GM21390 (cell line): ENCODE measurements at regions not wholly inside any gene's neighbourhood (a gene's known extent, or its start where the extent isn't known, plus 50 kb on each side); places are given as distances from the start of the nearest gene placed in this dataset.

Experiments used
- ATAC-seq: cut with Tn5 transposase; IDR thresholded peaks from one replicate; pipeline ENCODE4 v1.9.1; 2021; ENCODE audit not compliant: unreplicated experiment

DNA sequence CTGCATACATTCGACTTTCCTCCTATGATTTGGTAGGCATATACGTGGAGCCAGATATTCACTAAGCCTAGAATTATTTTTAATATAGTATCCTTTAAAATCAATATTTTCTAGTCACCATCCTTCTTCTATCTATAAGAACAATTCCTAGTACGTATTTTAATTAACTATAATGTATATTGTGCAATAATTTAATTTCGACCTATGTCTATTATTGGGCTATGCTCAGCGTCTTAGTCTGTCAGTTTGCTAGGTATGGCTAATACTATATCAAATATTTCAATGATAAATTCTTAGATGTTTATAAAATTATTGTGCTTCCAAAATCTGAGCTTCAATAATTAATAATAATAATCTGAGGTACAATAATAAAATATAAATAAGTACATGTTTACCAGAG, 705.3 kb downstream of the PRELID2 start:
- ATAC-seq = no peak

- ATAC-seq = no peak
Observed at GRCh38 chr5:145124806-145125205, 710.3 kb downstream of the PRELID2 start.

- ATAC-seq = no peak
Observed at GRCh38 chr5:145118611-145119010, 716.5 kb downstream of the PRELID2 start.

DNA sequence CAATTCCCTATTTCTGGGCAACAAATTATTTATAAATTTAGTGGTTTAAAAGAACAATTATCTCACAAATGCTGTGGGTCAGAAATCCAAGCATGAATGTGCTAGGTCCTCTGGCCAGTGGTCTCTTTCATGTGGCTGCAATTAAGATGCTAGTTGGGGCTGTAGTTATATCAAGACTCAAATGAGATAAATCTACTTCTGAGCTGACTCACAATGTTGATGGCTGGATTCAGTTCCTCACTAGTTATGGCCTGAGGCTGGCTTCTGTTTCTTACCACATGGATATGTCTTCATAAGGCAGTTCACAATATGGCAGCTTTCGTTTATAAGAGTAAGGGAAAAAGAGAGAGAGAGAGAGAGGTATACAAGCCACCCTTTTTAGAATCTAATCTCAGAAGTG, 717.0 kb downstream of the PRELID2 start:
- no peak for ATAC-seq

- ATAC-seq = no peak
Observed at GRCh38 chr5:145117285-145117684, 717.9 kb downstream of the PRELID2 start.

DNA sequence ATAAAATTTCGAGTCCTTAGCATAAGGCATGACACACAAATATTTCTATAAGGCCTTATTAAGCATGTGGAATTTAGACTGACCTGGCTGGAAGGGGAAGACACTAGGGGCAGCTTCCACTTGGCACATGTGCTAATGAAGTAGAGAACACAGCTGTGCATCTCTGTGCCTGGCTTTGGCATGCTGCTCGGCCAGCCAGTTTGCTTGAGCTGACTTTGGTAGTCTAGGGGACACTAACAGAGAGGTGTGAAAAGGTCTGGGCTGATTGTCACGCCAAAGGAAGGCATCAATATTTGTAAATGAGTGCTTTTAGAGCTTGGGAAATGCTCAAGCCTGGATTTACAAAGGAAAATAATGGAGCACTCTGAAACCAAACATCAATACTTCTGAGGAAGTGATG, 723.7 kb downstream of the PRELID2 start:
- no peak for ATAC-seq

DNA sequence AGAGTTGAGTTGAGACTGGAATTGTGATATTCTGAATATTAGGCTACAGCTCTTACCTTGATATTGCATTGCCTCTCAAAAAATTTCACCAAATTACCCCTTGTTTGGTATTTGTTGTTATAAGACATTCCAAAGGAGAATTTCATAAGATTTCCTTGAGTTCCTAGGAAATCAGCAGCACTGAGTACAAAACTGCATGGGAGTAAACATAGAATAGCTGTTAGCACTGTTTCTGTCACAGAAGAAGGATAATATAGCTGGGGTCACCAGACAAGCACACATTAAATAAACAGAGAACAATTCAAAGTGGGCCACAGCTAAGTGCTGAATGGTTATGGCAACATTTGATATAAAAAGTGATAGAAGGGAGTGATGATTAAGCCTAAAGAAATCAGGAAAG, 724.3 kb downstream of the PRELID2 start:
- ATAC-seq = no peak

DNA sequence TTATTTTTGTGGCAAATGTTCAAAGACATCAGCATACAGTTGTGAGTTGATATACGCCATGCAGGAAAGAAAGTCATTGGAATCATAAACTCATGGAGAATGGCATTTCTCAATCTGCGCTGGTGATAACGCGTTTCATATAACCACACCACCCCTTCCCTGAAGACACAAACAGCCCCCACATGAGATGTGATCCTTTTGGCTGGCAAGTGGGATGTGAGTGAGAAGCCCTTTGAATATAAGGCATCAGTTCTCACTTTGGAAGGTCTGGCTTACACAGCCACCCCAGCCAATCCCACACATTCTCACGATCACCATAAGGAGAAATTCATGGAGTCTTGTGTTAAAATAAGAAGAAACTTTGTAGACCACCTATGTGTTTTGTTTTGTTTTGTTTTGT, 725.0 kb downstream of the PRELID2 start:
- no peak for ATAC-seq

DNA sequence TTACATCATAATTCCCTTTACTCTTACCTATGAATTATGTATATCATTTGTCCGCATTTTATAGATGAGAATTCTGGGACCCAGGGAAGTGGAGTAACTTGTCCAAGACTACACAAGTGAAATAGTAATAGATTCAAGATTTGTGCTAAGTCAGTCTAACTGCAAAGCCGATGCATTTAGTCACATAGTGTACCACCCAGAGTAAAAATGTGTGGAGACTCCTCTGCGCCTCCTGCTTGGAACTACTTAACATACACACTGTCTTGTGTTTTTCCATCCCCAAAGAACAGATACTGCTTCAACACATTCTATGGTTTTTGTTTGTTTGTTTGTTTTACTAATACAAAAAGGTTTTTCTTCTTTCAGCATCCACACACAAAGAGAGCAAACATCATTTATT, 729.8 kb downstream of the PRELID2 start:
- no peak for ATAC-seq

DNA sequence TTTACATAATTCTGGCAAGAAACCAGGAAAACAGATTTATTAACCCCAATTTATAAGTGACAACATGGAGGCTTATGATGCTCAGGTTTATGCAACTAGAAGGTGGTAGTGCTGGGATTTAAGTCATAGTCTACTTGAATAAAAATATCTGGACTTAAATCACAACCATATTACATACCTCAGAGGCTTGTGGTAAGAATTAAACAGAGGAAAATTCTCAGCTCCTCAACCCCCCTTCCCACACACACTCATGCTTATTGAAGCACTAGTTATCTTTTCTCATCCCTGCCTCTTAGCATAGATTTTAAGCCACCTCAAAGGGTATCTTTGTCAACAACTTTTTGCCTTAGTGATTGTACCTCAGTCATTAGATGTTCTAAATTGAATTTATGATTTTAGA, 731.0 kb downstream of the PRELID2 start:
- ATAC-seq = no peak

DNA sequence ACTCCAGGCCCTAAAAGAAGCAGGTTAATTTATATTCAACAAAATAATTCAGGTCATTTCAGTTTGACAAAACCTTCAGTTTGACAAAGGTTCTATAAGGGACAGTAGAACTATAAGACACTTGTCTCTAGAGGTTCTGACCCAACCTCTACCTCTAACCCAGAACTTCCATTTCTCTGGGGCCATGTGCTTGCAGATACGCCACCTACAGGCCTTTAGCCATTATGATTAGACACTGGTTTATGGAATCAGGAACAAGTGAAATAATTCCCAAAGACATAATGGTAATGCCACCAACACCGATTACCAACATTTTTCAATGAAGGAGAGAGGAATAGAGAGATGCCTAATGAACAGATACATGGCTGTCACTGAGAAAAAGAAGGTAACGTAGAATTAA, 733.9 kb downstream of the PRELID2 start:
- ATAC-seq = no peak

DNA sequence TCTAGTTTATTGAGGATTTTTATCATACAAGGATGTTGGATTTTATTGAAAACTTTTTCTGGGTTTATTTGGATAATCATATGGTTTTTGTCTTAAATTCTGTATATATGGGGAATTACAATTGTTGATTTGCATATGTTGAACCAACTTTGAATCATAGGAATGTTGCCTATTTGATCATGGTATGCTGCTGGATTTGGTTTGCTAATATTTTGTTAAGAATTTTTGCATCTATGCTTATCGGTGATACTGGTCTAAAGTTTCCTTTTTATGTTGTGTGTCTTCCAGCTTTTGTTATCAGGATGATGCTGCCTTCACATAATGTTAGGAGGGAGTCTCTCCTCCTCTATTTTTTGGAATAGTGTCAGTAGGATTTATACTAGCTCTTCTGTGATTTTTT, 745.0 kb downstream of the PRELID2 start:
- ATAC-seq = no peak

DNA sequence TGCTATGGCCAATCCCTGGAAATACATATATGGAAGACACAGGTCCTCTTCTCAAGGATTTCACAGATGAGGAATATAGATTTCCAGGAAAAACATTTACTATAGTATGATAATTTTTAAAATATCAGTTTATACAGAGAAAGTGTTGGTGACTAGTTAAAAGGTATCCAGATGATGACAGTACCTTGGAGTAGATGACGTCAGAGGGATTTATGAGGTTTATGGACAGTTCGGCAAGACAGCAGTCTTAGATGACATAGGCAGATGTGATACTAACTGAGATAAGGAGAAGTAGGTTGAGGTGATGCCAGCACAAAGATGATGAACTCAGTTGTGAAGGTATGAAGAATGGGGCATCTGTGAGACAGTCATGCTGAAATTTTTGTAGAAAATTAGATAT, 750.3 kb downstream of the PRELID2 start:
- no peak for ATAC-seq

DNA sequence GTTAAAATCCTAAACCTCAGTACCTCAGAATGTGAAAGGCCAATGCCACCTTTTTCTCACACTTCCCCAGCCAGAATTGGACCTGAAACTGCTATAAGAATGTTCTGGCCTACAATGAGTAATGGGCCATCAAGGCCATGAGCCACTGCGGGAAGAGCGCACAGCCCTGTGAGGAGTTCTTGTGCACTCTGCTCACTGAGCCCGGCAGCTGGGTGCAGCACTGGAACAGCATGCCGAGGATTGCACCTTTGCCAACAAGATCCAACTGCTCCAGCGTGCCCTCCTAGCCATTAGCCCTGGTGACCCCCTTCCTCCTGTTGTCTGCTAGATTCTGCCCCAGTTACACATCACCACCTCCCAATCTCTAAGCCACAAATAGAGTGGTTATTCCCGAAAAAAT, 758.1 kb downstream of the PRELID2 start:
- ATAC-seq = no peak

- no peak for ATAC-seq
Observed at GRCh38 chr5:145076040-145076439, 759.1 kb downstream of the PRELID2 start.

- no peak for ATAC-seq
Observed at GRCh38 chr5:145072889-145073288, 762.3 kb downstream of the PRELID2 start.

- no peak for ATAC-seq
Observed at GRCh38 chr5:145068721-145069120, 766.4 kb downstream of the PRELID2 start.

DNA sequence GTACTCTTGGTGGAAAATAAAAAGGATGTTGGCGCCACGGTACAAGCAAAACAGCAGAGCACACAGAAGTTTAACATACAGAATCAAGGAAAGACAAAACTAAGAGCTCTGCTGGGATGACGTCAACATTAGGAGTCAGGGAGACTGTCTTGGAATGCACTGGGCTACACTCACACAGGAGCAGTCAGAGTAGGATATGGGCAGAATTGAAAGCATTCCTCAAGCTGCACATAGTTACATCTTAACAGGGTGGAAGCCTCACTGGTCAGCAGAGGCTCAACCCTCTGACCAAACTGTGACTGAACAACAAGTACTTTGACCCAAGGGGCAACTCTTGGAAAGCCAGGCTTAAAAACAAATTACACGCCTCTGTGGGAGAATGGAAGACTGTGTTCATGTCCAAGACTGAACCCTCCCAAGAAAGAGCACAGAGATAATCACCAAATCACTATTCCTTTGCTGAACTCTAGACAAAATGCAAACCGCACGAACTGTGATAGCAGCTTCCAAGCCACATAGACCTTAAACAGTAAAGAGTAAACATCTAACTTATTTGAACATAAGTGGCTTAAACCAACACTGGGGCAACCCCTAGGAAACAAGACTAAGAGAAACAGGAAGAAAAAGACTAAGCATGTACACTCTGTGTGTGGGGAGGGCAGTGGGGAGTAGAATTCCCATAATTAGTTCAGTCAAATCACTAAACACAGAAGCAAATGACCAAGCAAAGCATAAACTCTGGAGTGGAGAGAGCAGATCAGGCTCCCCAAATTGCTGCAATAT, 772.7 kb downstream of the PRELID2 start:
- no peak for ATAC-seq

DNA sequence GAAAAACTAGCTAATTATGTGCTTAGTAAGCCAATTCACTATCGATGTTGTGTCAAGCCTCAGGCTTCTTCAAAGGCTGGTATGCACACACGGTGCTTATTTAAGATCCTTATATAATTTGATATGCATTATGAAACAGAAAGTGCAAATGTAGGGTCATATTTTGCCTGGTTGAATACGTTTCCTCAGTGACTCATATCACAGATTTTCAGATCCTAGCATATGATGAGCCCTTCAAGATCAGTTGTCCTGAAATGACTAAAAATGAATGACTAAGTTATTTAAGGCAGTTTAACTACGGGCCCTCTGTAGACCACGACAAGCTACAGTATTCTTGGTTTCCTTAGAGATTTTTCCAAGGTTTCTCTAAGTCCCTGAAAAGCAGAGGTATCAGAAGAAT, 778.3 kb downstream of the PRELID2 start:
- ATAC-seq = peak; percentile 99

GRCh38 chr5:145050181-145050580, 785.0 kb downstream of the PRELID2 start:
- no peak for ATAC-seq

DNA sequence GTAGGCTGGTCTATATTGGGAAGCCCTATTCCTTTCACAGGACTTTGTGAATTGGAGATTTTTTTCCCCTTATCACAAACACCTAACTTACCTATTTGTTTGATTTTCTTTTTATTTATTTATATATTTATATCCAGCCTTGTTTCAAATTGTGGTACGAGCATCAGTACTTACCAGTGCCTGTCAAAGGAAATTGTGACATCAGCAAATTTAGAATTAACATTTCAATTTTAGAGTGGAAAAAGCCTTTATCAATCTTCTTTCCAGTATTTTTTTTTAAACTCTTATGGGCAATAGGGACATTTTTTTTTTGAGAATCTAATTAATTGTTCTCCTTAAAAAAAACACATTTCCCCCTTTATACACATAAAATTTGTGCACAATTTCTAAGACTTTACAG, 790.2 kb downstream of the PRELID2 start:
- no peak for ATAC-seq

DNA sequence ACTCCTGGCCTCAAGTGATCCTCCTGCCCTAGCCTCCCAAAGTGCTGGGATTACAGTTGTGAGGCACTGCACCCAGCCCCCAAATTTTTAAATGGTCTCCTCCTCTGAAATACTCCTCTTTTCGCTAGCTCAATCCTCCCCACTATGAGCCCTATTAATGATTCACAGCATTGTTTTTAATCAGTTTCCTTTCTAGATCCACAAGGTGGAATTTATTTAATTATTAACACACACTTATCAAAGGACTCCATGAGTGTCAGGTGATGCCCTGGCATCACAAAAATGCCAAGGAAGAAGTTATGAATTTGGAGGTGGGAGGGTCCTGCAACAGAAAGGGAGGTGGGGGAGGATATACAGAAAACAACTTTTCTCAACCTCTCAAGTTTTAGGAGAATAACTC, 806.5 kb downstream of the PRELID2 start:
- ATAC-seq = no peak

DNA sequence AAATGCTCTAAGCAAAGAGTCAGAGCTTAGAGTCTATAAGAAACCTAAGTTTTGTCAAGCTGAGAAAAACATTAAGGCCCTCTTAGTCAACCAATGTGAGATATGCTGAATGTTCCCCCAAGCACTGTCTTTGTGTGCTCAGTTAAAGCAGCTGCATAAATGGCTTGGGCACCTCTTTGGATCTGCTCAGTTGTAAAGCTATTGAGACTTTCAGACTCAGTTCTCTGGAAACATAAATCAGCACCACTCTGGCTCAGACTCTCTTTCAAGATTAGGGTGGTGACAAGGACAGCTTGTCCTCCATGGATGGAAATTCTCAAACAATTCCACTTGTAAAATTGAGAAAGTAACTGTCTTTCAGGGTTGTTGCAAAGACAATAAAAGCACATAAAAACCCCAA, 807.9 kb downstream of the PRELID2 start:
- ATAC-seq = no peak
